ENCODE measurements at regions not wholly inside any gene's neighbourhood (a gene's known extent, or its start where the extent isn't known, plus 50 kb on each side); places are given as distances from the start of the nearest gene placed in this dataset.
"Not testable (repeated sequence)": the region's sequence is repeated elsewhere in the genome, so short reads cannot be mapped to it uniquely, and the experiment has no call there.

- Histone ChIP-seq H3K9me3 (ENCODE audit: low read length) (no peaks in the 10 kb centered on the region), H3K9ac (ENCODE audit: low read length) (no peak overlapping the region), H3K79me2 (ENCODE audit: insufficient read depth, low read length) (no peaks in the 10 kb centered on the region), H3K36me3 (ENCODE audit: insufficient read depth, low read length) (no peaks in the 10 kb centered on the region), H3F3A (ENCODE audit: insufficient read depth, low read length) (no peaks in the 10 kb centered on the region), H3K4me2 (ENCODE audit: low read length) (no peak overlapping the region), H3K4me1 (ENCODE audit: insufficient read depth, low read length, severe bottlenecking) (no peaks in the 10 kb centered on the region), H3K27me3 (ENCODE audit: insufficient read depth, low read length) (no peaks in the 10 kb centered on the region), H3K27ac (ENCODE audit: low read depth, low read length, poor library complexity, severe bottlenecking) (no peak overlapping the region), H2AFZ (ENCODE audit: low read length) (no peak overlapping the region), H4K20me1 (ENCODE audit: insufficient read depth, low read length) (no peaks in the 10 kb centered on the region), H3K9me2 (ENCODE audit: low read depth, low read length) (no peaks in the 10 kb centered on the region), H3K4me3 (ENCODE audit: low read depth, low read length, poor library complexity, severe bottlenecking) (no peak overlapping the region)
- TF ChIP-seq EZH2 (IDR thresholded peaks at IDR 0.05; ENCODE audit: borderline replicate concordance, low read length): no peak
- no peak for TF ChIP-seq CTCF (IDR thresholded peaks at IDR 0.05; ENCODE audit: low read length)
Measured at GRCh38 chr5:17056141-17056631, 120.1 kb upstream of the MYO10 start.

- H3K27ac ChIP-seq (ENCODE audit: low read depth, low read length, poor library complexity, severe bottlenecking): no peak overlapping the region
- no peak overlapping the region for H2AFZ ChIP-seq (ENCODE audit: low read length)
- H3K79me2 ChIP-seq (ENCODE audit: insufficient read depth, low read length): no peaks in the 10 kb centered on the region
- H3K27me3 ChIP-seq (ENCODE audit: insufficient read depth, low read length): no peaks in the 10 kb centered on the region
- no peaks in the 10 kb centered on the region for H3K9me2 ChIP-seq (ENCODE audit: low read depth, low read length)
- no peaks in the 10 kb centered on the region for H3K4me1 ChIP-seq (ENCODE audit: insufficient read depth, low read length, severe bottlenecking)
- H3K4me2 ChIP-seq (ENCODE audit: low read length): no peak overlapping the region
- no peaks in the 10 kb centered on the region for H3K9me3 ChIP-seq (ENCODE audit: low read length)
- H3K36me3 ChIP-seq (ENCODE audit: insufficient read depth, low read length): no peaks in the 10 kb centered on the region
- TF ChIP-seq CTCF (IDR thresholded peaks at IDR 0.05; ENCODE audit: low read length) (no peak), EZH2 (IDR thresholded peaks at IDR 0.05; ENCODE audit: borderline replicate concordance, low read length) (no peak)
- H3K4me3 ChIP-seq (ENCODE audit: low read depth, low read length, poor library complexity, severe bottlenecking): no peak overlapping the region
- no peaks in the 10 kb centered on the region for H3F3A ChIP-seq (ENCODE audit: insufficient read depth, low read length)
- no peaks in the 10 kb centered on the region for H4K20me1 ChIP-seq (ENCODE audit: insufficient read depth, low read length)
- H3K9ac ChIP-seq (ENCODE audit: low read length): no peak overlapping the region
Measured at GRCh38 chr5:17058438-17058837, 122.3 kb upstream of the MYO10 start.

- H2AFZ ChIP-seq (ENCODE audit: low read length): no peak overlapping the region
- no peaks in the 10 kb centered on the region for H3F3A ChIP-seq (ENCODE audit: insufficient read depth, low read length)
- no peaks in the 10 kb centered on the region for H3K79me2 ChIP-seq (ENCODE audit: insufficient read depth, low read length)
- H3K4me3 ChIP-seq (ENCODE audit: low read depth, low read length, poor library complexity, severe bottlenecking): no peak overlapping the region
- TF ChIP-seq EZH2 (IDR thresholded peaks at IDR 0.05; ENCODE audit: borderline replicate concordance, low read length): no peak
- TF ChIP-seq CTCF (IDR thresholded peaks at IDR 0.05; ENCODE audit: low read length): no peak
- H3K9ac ChIP-seq (ENCODE audit: low read length): no peak overlapping the region
- H3K9me2 ChIP-seq (ENCODE audit: low read depth, low read length): no peaks in the 10 kb centered on the region
- no peak overlapping the region for H3K4me2 ChIP-seq (ENCODE audit: low read length)
- no peak overlapping the region for H3K27ac ChIP-seq (ENCODE audit: low read depth, low read length, poor library complexity, severe bottlenecking)
- no peaks in the 10 kb centered on the region for H4K20me1 ChIP-seq (ENCODE audit: insufficient read depth, low read length)
- H3K27me3 ChIP-seq (ENCODE audit: insufficient read depth, low read length): no peaks in the 10 kb centered on the region
- no peaks in the 10 kb centered on the region for H3K4me1 ChIP-seq (ENCODE audit: insufficient read depth, low read length, severe bottlenecking)
- H3K36me3 ChIP-seq (ENCODE audit: insufficient read depth, low read length): no peaks in the 10 kb centered on the region
- H3K9me3 ChIP-seq (ENCODE audit: low read length): no peaks in the 10 kb centered on the region
Measured at GRCh38 chr5:17061973-17062470, 125.9 kb upstream of the MYO10 start.

- H2AFZ ChIP-seq (ENCODE audit: low read length); H3K27ac ChIP-seq (ENCODE audit: low read depth, low read length, poor library complexity, severe bottlenecking); H3F3A ChIP-seq (ENCODE audit: insufficient read depth, low read length); H3K9me2 ChIP-seq (ENCODE audit: low read depth, low read length); H3K4me3 ChIP-seq (ENCODE audit: low read depth, low read length, poor library complexity, severe bottlenecking); H3K4me1 ChIP-seq (ENCODE audit: insufficient read depth, low read length, severe bottlenecking); H3K36me3 ChIP-seq (ENCODE audit: insufficient read depth, low read length); H4K20me1 ChIP-seq (ENCODE audit: insufficient read depth, low read length); H3K9ac ChIP-seq (ENCODE audit: low read length); H3K27me3 ChIP-seq (ENCODE audit: insufficient read depth, low read length); H3K4me2 ChIP-seq (ENCODE audit: low read length); H3K9me3 ChIP-seq (ENCODE audit: low read length); H3K79me2 ChIP-seq (ENCODE audit: insufficient read depth, low read length): not testable (repeated sequence)
Measured at GRCh38 chr5:17062741-17063140, 126.7 kb upstream of the MYO10 start.
